H1 (cell line): ENCODE measurements at regions not wholly inside any gene's neighbourhood (a gene's known extent, or its start where the extent isn't known, plus 50 kb on each side); places are given as distances from the start of the nearest gene placed in this dataset.

Experiments
- RFX5 ChIP-seq: IDR thresholded peaks from 2 replicates; pipeline ENCODE4 v1.6.1; 2011; ENCODE audit warnings: low read depth, low read length, improper control_type of control experiment, borderline replicate concordance
- TF ChIP-seq, protein P1 (sequence below), 3 experiments: IDR thresholded peaks; 1 replicate in 2 of 3; 2 replicates in 1 of 3; pipeline versions ENCODE4 v1.5.1 to v1.6.1; 2011; ENCODE audit warnings: low read length in 3 of 3, mild to moderate bottlenecking in 3 of 3, inconsistent platforms in 2 of 3, low read depth in 1 of 3, moderate library complexity in 1 of 3; ENCODE audit not compliant: insufficient read depth in 1 of 3; ENCODE audit errors: control extremely low read depth in 1 of 3

DNA sequence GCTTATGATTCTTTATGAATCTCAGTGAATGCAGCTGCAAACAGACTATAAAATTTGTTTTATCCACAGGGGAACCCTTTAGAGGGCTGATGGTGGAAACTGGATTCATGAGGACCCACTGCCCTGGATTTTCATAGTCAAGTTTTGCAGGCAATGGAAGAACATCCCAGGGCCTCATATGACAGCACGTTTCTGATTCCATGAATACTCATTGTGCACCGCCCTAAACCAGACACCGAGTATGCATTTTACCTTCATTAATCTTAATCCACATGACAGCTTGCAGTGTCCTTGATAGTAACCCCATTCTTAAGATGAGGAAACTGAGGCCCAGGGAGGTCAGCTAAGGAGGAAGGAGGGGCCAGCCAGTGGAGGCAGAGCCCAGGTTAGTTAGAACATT is 270.4 kb downstream of the PREX1 start:
- TF ChIP-seq, protein P1, sequence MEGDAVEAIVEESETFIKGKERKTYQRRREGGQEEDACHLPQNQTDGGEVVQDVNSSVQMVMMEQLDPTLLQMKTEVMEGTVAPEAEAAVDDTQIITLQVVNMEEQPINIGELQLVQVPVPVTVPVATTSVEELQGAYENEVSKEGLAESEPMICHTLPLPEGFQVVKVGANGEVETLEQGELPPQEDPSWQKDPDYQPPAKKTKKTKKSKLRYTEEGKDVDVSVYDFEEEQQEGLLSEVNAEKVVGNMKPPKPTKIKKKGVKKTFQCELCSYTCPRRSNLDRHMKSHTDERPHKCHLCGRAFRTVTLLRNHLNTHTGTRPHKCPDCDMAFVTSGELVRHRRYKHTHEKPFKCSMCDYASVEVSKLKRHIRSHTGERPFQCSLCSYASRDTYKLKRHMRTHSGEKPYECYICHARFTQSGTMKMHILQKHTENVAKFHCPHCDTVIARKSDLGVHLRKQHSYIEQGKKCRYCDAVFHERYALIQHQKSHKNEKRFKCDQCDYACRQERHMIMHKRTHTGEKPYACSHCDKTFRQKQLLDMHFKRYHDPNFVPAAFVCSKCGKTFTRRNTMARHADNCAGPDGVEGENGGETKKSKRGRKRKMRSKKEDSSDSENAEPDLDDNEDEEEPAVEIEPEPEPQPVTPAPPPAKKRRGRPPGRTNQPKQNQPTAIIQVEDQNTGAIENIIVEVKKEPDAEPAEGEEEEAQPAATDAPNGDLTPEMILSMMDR (IDR thresholded peaks at IDR 0.05; ENCODE audit: control extremely low read depth in 1 of 3, insufficient read depth in 1 of 3, low read depth in 1 of 3, low read length in 3 of 3): no peak
- TF ChIP-seq RFX5: no peak
